Upper lobe of right lung (tissue), 1 donor: ENCODE measurements at regions not wholly inside any gene's neighbourhood (a gene's known extent, or its start where the extent isn't known, plus 50 kb on each side); places are given as distances from the start of the nearest gene placed in this dataset.

Source experiments
- ATAC-seq: fragments of 200-7000 bp; cut with Tn5 transposase; one replicate; pipeline ENCODE4 v1.9.1; 2020; ENCODE audit warnings: mild to moderate bottlenecking, moderate library complexity
- DNase-seq: peaks from one replicate; pipeline ENCODE4 v3.0.0-alpha.2; 2020
- H3K27ac ChIP-seq: fragments of 200-600 bp; one replicate; pipeline ENCODE4 v1.8.0; 2022
- H3K27me3 ChIP-seq: fragments of 200-600 bp; one replicate; pipeline ENCODE4 v1.8.0; 2022; ENCODE audit warnings: mild to moderate bottlenecking
- H3K36me3 ChIP-seq: fragments of 200-600 bp; one replicate; pipeline ENCODE4 v1.8.0; 2022
- H3K4me1 ChIP-seq: fragments of 200-600 bp; one replicate; pipeline ENCODE4 v1.8.0; 2022
- H3K4me3 ChIP-seq: fragments of 200-600 bp; one replicate; pipeline ENCODE4 v1.8.0; 2022; ENCODE audit warnings: mild to moderate bottlenecking
- H3K9me3 ChIP-seq: fragments of 200-600 bp; one replicate; pipeline ENCODE4 v1.8.0; 2022
- CTCF ChIP-seq: fragments of 200-600 bp; IDR thresholded peaks from one replicate; pipeline ENCODE4 v1.8.0; 2022; ENCODE audit warnings: antibody characterized with exemption
- intact Hi-C: fragments of 100-400 bp; cut with DNase I; formaldehyde crosslinking; loops from one replicate; pipeline ENCODE4 v1.11.0; 2022
- donor health status: DM: no; HTN: yes; CAD: no; lungs with severe emphysema.

- DNase-seq (no peak), ATAC-seq (no peak)
- H3K27me3 ChIP-seq, result no peaks in the 10 kb centered on the region
- intact Hi-C loops, result no loop called here
- H3K36me3 ChIP-seq, result no peaks in the 10 kb centered on the region
- H3K4me1 ChIP-seq, result no peaks in the 10 kb centered on the region
- TF ChIP-seq CTCF, result no peak
- H3K9me3 ChIP-seq, result no peaks in the 10 kb centered on the region
- no peak overlapping the region for H3K27ac ChIP-seq
- no peak overlapping the region for H3K4me3 ChIP-seq
Measured at GRCh38 chr12:107393043-107393717, 292.4 kb upstream of the PWP1 start.

DNA sequence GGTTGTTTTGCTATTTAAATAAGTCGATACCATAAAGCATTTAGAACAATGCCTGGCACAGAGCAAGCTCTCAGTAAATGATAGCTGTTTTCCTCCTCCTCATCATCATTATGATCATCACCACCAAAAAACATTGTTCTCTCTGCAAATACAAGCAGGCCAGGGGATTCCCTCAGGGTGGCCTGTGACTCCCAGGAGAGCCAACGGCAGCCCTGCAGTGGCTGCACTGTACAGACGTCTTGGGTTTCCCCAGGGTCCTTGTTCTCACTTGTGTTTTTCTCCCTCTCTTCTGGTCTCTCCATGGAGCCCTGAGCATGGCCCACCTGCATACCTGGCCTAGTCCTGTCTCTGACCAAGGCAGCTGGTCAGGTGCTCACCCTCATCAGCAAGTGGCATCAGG is 290.9 kb upstream of the PWP1 start:
- no peaks in the 10 kb centered on the region for H3K36me3 ChIP-seq
- H3K9me3 ChIP-seq, result no peaks in the 10 kb centered on the region
- DNase-seq, result no peak
- H3K4me3 ChIP-seq, result no peak overlapping the region
- no peaks in the 10 kb centered on the region for H3K4me1 ChIP-seq
- intact Hi-C loops, result no loop called here
- H3K27me3 ChIP-seq, result no peaks in the 10 kb centered on the region
- ATAC-seq, result no peak
- H3K27ac ChIP-seq, result no peak overlapping the region
- no peak for TF ChIP-seq CTCF

DNA sequence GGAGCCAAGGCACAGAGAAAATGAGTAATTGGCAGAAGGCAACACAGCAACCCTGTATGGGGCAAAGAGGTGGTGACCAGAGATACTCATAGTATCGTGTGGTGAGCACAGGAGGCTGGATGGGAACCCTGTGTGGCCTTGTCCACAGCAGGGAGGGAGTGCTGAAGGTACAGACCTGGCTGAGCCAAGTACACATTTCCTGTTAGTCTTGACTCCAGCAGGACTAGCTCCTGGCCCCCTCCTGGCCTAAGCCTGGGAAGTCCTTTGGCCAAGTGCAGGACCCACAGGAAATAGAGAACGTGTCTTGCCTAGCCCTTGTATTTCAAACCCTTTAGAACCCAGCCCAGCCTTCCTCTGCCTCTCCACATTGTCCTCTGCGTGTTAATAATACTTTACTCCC is 289.8 kb upstream of the PWP1 start:
- no peak for TF ChIP-seq CTCF
- DNase-seq (no peak), ATAC-seq (no peak)
- Histone ChIP-seq H3K4me3 (no peak overlapping the region), H3K27me3 (no peaks in the 10 kb centered on the region), H3K36me3 (no peaks in the 10 kb centered on the region), H3K4me1 (no peaks in the 10 kb centered on the region), H3K27ac (no peak overlapping the region), H3K9me3 (no peaks in the 10 kb centered on the region)
- intact Hi-C loops, result no loop called here

DNA sequence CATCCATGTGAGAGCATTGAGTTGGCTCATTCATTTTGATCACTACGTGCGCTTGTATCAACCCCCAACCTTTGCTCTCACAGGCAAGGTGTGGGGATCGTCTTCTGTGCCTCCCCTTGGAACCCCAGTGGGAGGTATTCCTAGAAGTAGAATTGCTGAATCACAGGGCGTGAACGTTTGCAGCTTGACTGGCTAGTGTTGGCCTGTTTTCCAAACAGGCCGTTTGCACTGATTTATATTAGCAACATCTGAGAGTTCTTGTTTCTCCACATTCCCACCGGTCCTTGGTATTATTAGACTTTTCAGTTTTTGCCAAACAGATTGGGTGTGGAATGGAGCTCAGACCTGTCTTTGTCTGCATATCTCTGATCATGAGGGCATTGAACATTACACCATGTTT is 288.6 kb upstream of the PWP1 start:
- no peak for DNase-seq
- no peak overlapping the region for H3K4me3 ChIP-seq
- ATAC-seq, result no peak
- no peaks in the 10 kb centered on the region for H3K27me3 ChIP-seq
- no peak for TF ChIP-seq CTCF
- no peaks in the 10 kb centered on the region for H3K9me3 ChIP-seq
- no peak overlapping the region for H3K27ac ChIP-seq
- intact Hi-C loops, result no loop called here
- H3K4me1 ChIP-seq, result no peaks in the 10 kb centered on the region
- H3K36me3 ChIP-seq, result no peaks in the 10 kb centered on the region

DNA sequence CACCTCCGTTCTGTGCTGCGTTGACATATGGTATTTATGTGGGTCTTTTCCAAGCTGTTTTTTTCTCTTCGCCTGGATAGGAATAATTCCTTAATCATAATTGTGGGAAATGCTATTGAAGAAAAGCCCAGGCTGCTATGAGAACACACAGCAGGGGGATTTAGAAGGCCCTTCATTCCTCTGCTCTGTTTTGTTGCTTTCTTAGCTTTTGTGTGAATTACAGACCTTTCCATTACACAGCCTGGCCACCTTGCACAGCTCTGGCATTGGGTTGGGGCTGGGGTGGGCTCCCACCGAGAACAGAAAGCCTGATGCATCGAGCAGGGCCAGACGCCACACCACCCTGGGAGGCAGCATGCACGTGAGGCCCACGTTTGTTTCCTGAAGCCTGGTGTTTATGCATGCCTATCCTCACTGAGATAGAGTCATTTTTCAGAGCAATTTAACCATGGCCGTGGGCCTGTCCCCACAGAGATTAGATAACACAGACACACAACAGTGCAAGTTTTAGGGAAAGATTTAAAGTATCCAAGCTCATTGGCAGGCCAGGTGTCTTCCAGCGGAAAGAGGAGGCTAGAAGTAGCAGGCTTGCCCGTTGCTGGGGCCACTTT is 287.6 kb upstream of the PWP1 start:
- Histone ChIP-seq H3K4me1 (no peaks in the 10 kb centered on the region), H3K36me3 (no peaks in the 10 kb centered on the region), H3K4me3 (no peak overlapping the region), H3K27me3 (no peaks in the 10 kb centered on the region), H3K9me3 (no peaks in the 10 kb centered on the region), H3K27ac (no peak overlapping the region)
- TF ChIP-seq CTCF, result no peak
- DNase-seq (no peak), ATAC-seq (no peak)
- intact Hi-C loops, result no loop called here

GRCh38 chr12:107399046-107399445 is 286.6 kb upstream of the PWP1 start:
- no peak overlapping the region for H3K4me3 ChIP-seq
- intact Hi-C loops, result no loop called here
- ATAC-seq (no peak), DNase-seq (no peak)
- no peaks in the 10 kb centered on the region for H3K4me1 ChIP-seq
- no peaks in the 10 kb centered on the region for H3K9me3 ChIP-seq
- no peaks in the 10 kb centered on the region for H3K27me3 ChIP-seq
- no peak overlapping the region for H3K27ac ChIP-seq
- TF ChIP-seq CTCF, result no peak
- no peaks in the 10 kb centered on the region for H3K36me3 ChIP-seq
